Endothelial cell of umbilical vein (primary cell): ENCODE measurements at regions not wholly inside any gene's neighbourhood (a gene's known extent, or its start where the extent isn't known, plus 50 kb on each side); places are given as distances from the start of the nearest gene placed in this dataset.

Experiments used
- EZH2 ChIP-seq: IDR thresholded peaks from 2 replicates; pipeline ENCODE4 v1.6.1; 2012; ENCODE audit warnings: borderline replicate concordance, low read depth, mild to moderate bottlenecking, moderate library complexity, low read length, inconsistent platforms; ENCODE audit not compliant: severe bottlenecking
- FOS ChIP-seq: IDR thresholded peaks from 2 replicates; pipeline ENCODE4 v1.6.1; 2011; ENCODE audit warnings: mild to moderate bottlenecking, low read length, moderate library complexity, borderline replicate concordance; ENCODE audit not compliant: insufficient read depth
- GATA2 ChIP-seq: IDR thresholded peaks from 2 replicates; pipeline ENCODE4 v1.7.0; 2011; ENCODE audit warnings: low read depth, mild to moderate bottlenecking, moderate library complexity, mixed read lengths, low read length; ENCODE audit not compliant: insufficient read length, insufficient read depth
- JUN ChIP-seq: IDR thresholded peaks from 2 replicates; pipeline ENCODE4 v1.6.1; 2011; ENCODE audit warnings: borderline replicate concordance, low read depth; ENCODE audit not compliant: insufficient read length, insufficient read depth
- MYC ChIP-seq: IDR thresholded peaks from one replicate; pipeline ENCODE4 v1.6.1; 2011; ENCODE audit warnings: mild to moderate bottlenecking, low read depth, low read length
- POLR2A ChIP-seq: IDR thresholded peaks from 2 replicates; pipeline ENCODE4 v1.6.1; 2012; ENCODE audit warnings: low read depth, mild to moderate bottlenecking, control low read depth, low read length
- POLR2AphosphoS5 ChIP-seq: IDR thresholded peaks from 2 replicates; pipeline ENCODE4 v1.6.1; 2012; ENCODE audit warnings: low read depth, mild to moderate bottlenecking, control low read depth, low read length, moderate library complexity; ENCODE audit not compliant: insufficient read depth
- TF ChIP-seq, protein P1 (sequence below), 2 donors: IDR thresholded peaks; 1 replicate in 1 of 2; 2 replicates in 1 of 2; pipeline ENCODE4 v1.5.1; 2011; ENCODE audit warnings: low read length in 2 of 2, mild to moderate bottlenecking in 2 of 2, moderate library complexity in 2 of 2, control low read depth in 1 of 2, inconsistent platforms in 1 of 2, low read depth in 1 of 2; ENCODE audit not compliant: insufficient read depth in 1 of 2; ENCODE audit errors: extremely low read depth in 1 of 2
- TF ChIP-seq, protein P2 (sequence below): IDR thresholded peaks from 2 replicates; pipeline ENCODE4 v1.6.1; 2011; ENCODE audit not compliant: insufficient read depth, insufficient read length

DNA sequence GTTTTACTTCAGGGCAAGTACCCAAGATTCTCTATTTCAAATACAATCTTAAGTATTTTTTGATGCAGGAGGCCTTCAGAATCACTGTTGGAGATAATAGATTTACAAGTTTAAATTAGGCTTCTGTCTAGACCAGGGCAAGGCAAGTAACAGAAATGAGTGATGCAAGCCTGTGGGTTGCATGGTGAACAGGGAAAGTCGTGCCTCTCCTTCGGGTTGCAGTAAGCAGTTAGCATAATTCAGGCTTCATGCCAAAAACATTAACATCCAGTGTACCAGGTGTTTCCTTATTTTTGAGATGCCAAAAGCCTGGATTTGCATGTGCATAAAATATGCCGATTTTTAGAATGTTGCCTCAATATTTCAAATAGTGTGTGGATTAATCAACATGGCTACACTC is 369.0 kb downstream of the CAAP1 start:
- TF ChIP-seq, protein P1, sequence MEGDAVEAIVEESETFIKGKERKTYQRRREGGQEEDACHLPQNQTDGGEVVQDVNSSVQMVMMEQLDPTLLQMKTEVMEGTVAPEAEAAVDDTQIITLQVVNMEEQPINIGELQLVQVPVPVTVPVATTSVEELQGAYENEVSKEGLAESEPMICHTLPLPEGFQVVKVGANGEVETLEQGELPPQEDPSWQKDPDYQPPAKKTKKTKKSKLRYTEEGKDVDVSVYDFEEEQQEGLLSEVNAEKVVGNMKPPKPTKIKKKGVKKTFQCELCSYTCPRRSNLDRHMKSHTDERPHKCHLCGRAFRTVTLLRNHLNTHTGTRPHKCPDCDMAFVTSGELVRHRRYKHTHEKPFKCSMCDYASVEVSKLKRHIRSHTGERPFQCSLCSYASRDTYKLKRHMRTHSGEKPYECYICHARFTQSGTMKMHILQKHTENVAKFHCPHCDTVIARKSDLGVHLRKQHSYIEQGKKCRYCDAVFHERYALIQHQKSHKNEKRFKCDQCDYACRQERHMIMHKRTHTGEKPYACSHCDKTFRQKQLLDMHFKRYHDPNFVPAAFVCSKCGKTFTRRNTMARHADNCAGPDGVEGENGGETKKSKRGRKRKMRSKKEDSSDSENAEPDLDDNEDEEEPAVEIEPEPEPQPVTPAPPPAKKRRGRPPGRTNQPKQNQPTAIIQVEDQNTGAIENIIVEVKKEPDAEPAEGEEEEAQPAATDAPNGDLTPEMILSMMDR (IDR thresholded peaks at IDR 0.05; ENCODE audit: extremely low read depth in 1 of 2, insufficient read depth in 1 of 2, low read depth in 1 of 2, low read length in 2 of 2), result no peak
- TF ChIP-seq EZH2 (no peak), JUN (no peak), MYC (no peak), POLR2AphosphoS5 (no peak), POLR2A (no peak), FOS (no peak), GATA2 (no peak)
- TF ChIP-seq, protein P2, sequence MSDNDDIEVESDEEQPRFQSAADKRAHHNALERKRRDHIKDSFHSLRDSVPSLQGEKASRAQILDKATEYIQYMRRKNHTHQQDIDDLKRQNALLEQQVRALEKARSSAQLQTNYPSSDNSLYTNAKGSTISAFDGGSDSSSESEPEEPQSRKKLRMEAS, result no peak
